GM10847 (cell line): ENCODE measurements at regions not wholly inside any gene's neighbourhood (a gene's known extent, or its start where the extent isn't known, plus 50 kb on each side); places are given as distances from the start of the nearest gene placed in this dataset.

Experiments used
- POLR2A ChIP-seq: IDR thresholded peaks from 2 replicates; pipeline ENCODE4 v1.6.1; 2011; ENCODE audit not compliant: insufficient read length; ENCODE audit errors: extremely low read depth

DNA sequence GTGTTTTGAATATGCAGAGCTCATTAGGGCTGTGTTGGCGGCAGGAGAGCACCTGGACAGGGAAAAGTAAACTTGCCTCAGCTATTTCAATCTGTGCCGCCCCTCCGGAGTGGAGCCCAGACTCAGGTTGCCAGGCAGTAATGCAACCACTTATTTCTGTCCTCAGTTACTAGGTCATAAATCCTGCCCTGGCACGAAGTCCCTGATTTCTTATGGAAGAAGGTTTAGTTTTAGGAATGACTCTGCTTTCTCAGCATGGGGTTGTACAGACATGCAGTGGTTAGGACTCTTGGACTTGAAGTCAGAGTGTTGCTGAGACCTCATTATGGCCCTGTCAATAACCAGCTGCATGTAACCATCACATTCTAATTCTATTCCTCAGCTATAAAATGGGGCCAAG is 98.3 kb upstream of the FGGY start:
- TF ChIP-seq POLR2A: no peak

DNA sequence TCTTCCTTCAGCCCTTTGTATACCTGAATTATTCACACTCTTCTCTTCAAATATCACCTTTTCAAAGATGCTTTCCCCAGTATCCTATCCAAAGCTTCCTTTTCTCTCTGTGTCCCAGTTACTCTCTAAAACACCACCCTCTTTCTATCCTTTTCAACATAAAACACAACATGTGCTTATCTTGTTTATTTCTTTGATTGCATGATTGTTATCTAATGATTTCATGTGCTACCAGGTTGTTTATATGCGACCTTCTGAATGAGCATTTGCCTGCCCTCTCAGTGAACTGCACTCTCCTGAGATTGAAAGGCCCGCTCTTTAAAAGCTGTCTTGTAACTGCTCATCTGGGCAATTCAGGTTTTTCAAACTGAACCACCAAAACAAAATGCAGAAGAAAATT is 97.7 kb upstream of the FGGY start:
- no peak for TF ChIP-seq POLR2A

DNA sequence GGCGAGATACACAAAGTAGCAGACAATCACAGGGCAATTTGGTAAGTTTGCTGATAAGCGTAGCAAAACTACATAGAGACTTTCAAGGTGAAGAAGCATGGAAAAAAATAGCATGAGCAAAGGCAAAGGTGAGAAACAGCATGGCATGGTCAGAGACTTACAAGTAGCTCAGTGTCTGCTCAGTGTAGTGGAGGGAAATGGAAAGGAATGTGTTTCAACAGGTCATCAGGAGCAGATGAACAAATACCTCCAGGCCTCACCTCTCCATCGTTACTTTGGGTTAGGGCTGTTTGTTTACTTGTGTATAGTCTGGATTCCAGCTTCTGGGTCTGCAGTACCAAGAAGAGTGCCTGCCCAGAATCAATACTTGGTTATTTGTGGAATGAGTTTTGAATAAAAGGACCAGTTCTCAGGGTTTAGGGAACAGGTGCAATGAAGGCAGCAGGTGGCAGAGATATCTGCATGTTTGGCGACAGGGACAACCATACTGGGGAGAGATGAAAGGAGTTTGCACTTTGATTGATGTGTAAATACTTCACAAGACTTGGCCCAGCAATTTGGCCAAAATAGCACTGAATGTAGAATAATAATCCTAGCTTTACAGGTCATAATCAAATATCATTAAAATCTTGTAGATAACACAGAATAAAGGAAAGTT is 97.0 kb upstream of the FGGY start:
- no peak for TF ChIP-seq POLR2A

DNA sequence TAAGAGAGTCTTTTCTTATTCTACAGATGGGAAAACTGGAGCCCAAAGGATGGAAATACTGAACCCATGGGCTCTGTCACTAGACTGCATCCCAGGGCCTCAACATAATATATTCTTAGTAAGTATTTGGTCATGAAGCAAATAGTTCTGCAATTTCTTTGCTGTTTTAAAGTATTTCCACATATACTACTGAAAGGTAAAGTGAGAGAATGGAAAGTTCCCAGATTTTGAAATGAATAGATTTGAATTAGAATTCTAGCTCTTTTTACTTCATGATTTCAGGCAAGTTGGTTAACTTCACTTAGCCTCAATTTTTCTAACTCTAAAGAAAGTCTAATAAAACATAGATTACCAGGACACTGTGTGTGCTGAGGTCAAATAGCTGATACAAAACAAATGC is 95.6 kb upstream of the FGGY start:
- no peak for TF ChIP-seq POLR2A

DNA sequence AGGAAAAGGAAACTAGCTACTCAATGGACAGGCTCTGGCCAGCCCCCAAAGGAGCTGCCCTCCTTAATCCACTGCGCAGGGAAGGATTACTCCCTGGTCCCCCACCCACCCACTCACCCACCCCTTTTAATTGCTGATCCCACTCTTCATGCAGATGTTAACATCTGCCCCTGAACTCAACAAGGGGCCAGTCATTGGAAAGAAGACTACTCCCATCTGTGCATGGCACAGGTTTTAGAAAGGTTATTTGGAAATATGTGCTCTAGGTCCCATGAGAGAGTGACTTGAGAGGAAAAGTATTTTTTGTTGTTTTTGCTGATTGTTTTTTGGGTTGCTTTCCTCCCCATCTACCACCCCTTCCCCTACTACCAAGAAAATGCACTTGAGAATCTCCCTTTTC is 94.4 kb upstream of the FGGY start:
- no peak for TF ChIP-seq POLR2A

DNA sequence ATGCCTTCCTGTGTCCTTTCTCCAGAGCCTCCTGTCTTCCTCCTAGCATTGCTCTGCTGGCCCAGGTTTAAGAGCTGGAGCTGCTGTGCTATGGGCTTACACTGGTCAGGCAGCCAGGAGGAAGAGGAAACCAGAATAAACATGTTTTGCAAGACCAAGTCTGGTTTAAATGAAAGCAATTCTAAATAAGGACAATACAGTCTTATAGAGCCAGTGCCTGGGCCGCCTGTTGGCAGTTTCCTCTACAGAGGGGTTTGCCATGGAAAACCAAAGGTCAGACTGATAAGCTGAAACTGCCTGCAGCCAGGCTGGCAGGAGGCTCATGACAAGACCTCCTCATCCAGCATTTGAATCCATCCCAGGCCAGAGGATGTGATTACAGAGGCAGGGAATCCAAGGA is 92.9 kb upstream of the FGGY start:
- TF ChIP-seq POLR2A: no peak

DNA sequence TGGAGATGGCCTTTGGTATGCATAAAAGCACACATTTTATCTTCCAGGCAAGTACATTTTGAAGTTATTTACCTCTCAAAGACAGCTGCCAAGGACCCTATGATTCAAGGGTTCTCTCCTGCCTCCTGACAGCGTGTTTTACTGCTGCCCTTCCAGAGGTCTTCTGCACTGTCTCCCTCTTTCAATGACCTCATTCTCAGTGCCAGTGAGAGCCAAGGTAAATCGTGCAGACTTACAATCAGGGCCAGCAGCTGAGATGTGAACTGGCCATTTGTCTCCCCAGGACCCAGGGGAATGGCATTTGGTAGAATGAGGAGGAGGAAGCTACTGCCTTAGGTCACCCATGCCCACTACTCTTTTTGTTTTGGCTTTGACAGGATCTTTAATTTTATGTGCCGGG is 84.2 kb upstream of the FGGY start:
- no peak for TF ChIP-seq POLR2A

DNA sequence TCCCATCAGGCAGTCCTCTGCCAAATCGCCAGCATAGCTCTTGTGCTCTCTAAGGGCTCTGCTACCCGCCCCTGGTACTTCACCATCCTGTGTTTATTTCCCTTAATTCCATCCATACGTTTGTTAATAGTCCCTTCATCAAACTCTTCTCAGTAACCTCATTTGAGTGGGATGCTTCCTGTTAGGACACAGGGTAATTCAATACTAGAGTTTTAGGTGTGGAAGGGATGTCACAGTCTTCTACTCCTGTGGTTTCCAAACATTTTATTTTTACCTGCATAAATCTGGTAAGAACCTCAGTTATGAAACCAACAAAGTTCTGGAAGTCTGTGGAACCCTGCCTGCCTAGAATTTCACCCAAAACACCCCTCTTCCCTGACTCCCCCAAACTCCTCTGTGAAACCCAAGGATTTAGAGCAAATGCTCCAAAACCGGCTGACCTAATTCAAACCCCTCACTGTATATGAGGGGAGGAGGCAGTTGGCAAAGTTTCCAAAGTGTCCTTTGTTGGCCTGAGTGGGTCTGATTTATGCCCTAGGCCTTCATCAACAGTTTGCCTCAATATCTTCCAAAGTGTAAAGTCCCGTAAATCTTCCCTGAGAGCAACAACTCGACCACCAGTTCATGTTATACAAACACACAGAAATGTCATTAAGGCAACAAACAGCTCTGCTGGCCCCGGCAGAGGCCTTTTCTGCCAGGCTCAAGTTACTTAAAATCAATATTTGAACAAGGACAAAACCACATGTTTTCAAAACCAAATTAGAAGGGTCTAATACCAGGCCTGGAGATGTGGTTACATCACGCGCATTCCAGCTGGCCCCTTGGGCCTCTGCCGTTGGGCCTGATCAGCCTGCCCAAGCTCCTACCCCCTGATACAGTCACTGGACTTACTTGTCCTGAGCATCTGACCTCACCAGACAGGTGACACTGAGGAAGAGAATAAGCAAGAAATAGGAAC is 82.4 kb upstream of the FGGY start:
- no peak for TF ChIP-seq POLR2A

DNA sequence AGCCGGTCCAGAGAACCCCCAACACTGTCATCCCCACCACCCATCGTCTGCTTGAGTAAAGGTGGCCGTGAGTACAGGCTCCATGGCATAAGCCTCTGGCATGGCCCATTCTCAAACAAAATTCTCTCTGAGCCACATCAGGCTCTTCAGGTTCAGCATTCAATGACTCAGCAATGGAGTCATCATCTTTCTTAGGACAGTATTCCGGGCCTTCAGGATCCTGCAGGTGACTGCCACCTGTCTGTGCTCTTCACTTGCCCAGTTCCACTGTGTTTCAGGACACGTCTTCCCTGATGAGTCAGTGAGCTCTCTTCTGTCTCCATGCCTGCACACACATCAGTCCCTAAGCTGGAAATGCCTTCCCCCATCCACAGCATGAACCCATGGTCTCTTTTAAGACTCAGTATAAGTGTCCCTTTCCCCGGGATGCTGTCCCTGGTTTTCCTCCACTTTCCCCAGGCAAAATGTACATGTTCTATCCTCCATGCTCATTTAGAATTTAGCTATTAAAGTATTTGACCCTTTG is 81.1 kb upstream of the FGGY start:
- TF ChIP-seq POLR2A: no peak

DNA sequence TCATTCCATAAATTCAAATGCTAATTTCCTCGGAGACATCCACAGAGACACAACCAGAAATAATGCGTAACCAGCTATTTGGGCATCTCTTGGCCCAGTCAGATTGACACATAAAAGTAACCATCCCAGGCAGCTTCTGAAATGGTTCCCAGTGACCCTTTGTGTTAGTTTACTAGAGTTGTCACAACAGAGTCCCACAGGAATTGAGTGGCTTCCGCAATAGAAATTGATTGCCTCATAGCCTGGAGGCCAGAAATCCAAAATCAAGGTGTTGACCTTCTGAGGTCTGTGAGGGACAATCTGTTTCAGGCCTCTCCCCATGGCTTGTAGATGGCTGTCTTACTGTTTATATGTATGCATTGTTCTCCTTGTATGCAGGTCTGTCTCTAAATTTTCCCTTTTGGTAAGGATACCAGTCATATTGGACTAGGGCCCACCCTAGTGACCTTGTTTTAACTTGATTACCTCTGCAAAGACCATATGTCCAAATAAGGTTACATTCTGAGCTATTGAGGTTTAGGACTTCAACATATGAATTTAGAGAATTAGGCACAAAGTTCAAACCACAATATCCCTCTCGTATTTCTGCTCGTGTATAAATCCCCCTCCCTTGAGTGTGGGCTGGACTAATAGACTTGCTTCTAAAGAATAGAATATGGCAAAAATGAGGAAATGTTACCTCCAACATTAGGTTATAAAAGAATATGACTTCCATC is 78.2 kb upstream of the FGGY start:
- no peak for TF ChIP-seq POLR2A

DNA sequence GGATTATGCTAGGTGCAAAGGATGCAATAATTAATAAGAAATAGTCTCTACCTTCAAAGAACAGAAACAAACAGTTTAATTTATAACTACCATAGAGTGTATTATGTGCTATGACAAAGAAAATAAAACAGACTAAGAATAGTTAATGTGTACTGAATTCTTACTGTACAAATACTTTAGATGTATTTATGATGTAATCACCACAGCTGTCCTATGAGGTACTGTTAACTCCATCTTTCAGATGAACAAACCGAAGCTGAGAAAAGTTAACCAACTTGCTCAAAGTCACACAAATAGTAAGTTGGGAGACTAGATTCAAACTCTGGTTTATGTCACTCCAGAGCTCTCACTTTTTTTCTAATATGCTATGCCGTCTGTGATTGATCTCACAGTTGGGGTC is 77.0 kb upstream of the FGGY start:
- TF ChIP-seq POLR2A: no peak

DNA sequence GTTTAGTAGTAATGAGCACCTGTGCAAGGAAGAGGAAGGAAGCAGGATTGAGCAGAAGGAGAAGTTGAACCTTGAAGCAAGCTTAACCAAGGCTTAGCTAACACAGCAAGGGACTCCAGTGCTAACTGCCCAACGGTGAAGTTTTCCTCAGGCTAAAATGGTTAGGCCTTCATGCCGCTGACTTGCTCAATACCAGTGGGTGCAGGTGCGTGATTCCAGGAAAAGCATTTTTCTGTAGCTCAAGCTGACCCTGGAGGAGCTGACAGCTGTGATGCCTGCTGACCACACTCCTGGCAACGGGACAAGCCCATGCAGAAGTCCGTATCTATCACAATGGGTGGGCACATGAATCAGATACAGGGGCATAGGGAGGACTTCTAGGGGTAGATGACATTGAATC is 76.5 kb upstream of the FGGY start:
- TF ChIP-seq POLR2A: no peak

DNA sequence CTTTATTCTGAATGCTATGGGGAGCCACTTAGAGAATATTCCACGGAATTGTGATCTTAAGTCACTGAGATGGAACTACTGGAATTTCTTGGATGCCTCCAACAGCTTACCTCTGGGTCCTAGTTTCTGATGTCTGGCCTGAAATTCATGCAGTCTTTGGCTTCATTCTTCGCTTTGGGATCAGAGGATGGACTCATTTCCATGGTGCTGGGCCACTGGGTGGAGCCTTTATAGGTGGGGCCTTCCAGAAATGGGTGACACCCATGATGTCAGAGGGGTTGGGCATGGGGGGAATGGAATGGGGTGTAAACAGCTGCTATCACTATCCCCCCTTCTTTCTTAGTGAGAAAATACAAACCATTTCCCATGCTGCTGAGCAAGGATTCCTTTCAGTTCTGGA is 73.7 kb upstream of the FGGY start:
- no peak for TF ChIP-seq POLR2A

DNA sequence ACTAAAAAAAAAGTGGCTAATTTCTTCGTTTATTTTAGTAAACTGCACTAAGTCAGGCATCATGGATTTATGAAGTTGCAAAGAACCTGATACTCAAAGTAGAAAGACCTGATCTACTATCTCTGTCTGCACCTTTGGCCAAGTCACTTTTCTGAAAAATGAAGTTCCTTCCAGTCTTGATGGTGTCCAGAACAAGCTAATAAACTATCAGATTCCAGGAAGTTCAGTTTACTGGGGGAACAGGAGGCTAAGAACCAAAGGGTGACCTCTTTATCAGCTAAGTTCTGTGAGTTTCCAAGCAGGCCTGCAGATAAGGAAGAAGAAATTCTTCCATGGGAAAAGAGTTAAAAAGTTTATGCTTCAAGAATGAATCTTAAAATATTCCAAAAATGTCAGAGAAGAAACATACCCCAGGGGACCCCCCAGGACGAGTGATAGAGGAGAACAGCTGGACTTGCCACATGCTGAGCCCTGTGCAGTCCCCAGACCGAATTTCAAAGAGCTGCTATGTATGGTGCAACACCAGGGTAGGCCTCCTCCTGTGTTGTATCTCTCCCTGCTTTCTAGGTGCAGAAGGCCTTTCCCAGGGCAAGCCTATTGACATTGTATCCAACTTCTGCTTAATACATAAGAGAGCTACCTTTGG is 72.8 kb upstream of the FGGY start:
- TF ChIP-seq POLR2A: no peak
